ENCODE measurements at regions not wholly inside any gene's neighbourhood (a gene's known extent, or its start where the extent isn't known, plus 50 kb on each side); places are given as distances from the start of the nearest gene placed in this dataset.

DNA sequence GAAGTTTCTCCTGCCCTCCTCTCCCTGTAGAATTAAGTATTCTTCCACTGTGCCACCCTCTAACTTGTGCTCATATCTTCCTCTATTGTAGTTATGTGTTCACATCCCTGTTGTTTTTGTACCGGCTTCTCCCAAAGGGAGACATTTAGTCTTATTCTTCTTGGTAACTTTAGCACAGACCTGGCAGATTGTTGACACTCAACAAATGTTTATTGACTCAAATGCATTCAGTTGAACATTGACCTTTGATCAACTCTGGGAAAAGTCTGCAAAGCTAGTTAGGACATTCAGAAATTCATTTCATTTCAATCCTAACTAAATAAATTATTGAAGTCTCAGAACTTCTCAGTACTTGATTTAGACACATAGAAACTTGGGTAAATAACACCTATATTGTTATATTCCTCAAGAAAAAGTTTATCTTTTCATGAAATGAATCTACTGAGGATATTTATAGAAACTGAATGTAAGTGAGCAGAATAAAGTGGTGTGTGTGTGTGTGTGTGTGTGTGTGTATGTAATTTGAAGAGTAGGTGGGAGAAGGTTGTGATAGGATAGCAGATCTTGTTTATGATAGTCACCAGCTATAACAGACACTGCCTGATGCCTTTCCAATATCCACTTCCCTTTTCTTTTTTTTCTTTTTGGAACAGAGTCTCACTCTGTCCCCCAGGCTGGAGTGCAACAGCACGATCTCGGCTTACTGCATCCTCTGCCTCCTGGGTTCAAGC is 872.4 kb upstream of the CXADR start:
- no peak for DNase-seq (ENCODE audit: low read depth)

DNA sequence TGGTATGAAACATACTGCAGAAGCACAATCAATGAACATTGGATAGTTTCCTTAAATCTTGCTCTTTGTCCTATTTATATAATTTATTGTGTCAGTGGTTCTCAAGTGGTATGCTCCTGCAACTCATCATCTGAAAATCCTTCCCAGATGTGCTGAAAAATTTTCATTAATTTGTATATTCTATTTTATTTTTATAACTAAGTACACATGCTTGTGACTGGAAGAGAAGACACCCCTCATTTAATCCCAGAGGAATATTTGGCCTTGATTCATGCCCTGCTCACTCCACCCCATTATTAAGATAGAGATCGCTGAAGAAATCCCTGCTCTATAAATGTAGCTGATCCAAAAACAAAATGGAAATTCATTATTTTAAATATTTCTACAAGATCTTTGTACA is 870.5 kb upstream of the CXADR start:
- DNase-seq (ENCODE audit: low read depth): no peak

DNA sequence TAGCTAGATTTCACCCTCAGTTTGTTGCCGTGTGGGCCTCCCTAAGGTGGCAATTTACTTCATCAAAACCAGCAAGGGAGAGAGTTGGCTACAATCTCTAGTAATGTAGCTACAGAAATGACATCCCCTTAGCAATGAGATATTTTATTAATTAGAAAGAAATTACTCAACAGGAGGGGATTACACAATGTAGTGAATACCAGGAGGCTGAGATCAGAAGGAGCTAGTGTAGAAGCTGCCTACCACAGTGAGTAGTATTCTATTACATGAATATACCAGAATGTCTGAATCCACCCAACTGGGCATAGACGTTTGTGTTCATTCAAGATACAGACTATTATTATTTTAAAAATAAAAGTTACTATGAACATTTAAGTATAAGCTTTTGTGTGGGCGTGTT is 868.2 kb upstream of the CXADR start:
- no peak for DNase-seq (ENCODE audit: low read depth)

DNA sequence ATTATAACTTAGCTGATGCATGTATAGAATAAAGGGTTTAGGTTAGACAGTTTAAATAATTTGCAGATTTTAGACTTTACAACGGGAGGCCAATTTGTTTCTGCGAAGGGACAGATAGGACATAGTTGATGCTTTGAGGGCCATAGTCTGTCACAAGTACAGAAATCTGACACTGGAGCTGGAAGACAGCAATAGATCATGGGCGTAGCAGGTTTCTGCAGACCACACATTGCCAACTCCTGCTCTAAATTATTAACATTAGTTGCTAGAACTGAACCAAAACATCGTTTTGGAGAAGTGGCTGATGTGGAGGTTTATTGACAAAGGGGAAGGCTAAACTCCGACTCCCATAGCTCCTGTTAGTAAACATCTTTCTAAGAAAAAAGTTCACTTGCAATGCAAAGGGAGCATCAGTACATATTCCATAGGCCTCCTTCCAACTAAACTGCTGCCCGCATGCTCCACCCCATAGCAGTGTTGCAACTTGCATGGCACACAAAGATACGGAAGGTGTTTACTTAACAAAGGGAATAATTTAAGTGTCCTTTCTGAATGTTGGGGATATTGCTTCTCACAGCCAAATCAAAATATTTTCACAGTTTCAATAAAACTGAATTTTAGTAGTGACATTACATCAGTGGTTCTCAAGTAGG is 862.0 kb upstream of the CXADR start:
- no peak for DNase-seq (ENCODE audit: low read depth)

DNA sequence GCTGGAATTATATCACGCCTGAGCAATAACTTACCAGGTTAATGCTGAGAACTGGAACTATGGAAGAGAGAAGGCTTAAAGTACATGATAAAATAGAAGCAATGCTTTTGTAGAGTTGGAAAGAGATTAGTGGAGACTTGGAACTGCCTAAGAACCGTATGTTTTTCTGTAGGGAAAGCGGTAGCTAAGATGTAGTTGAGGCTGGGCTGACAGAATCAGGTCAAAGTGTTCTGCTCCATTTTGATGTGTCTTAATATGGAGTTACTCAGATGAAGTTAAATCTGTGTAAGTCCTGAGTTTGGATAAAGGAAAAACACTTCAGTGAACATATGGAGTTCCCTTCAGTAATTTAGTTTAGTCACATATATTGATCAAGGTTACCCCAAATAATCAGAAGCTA is 860.9 kb upstream of the CXADR start:
- no peak for DNase-seq (ENCODE audit: low read depth)

DNA sequence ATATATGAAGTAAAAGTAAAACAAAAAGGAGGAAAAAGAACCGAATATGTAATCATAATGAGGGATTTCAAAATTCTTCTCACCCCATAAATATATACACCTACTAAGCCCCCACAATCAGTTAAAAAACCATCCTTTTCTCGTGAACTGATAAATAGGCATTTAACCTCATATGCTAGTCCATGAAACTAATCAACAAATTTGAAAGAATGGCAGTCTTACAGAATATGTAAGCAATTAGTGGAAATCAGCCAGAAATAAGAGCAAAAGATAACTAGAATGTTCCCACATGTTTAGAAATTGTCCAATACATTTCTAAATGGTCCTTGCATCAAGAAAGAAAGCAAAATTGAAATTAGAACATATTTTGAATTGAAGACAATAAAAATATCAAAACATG is 849.4 kb upstream of the CXADR start:
- no peak for DNase-seq (ENCODE audit: low read depth)

DNA sequence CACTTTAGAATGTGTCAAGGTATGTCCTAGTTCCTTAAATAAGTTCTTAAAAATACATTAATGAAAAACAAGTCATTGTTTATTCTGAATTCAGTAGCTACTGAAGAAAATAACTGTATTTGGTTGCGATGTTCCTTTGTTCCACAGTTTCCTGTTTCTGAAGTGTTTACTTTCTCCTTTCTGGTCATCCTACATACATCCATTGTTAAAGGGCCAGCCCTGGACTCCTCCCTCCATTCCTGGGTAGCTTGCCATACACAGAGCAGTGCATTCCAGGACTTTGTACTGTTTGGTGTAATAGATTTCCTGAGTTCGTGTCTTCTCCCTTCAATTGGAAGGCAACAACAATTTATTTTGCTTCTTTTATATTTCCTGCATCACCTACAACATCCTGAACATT is 845.4 kb upstream of the CXADR start:
- no peak for DNase-seq (ENCODE audit: low read depth)

DNA sequence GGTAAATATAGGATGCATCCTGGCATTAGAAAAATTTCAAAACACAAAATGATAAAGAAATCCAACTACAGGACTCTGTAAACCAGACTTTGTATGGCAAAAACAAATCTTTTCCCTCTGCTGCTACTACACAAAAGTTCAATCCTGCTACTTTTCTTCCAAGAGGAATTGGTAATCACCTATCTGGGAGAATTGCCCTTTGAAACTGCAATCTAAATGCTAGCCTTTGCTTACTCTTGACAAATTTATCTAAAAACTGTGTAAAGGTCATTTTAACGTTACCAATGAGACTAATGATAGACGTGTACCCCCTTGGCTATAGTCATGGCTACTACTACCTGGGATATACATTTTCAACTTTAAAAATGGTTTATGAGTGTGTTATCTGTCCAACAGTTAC is 837.9 kb upstream of the CXADR start:
- no peak for DNase-seq (ENCODE audit: low read depth)

DNA sequence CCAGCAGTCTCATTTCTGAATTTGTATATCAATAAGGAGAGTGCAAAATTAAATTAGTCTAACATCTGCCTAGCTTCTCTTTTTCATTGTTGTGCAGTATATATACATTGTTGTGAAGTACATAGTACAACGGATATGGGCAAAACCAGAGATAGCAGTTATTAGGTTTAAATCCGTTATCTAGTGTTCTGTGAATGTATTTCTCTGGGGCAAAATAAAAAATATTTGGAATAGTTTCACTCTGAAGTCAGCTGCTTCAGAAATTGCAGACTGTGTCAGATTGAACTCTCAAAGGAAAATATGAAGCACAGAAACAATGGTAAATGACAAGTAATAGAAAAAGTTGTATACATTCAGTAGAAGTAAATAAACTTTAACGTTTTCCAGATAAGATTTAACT is 836.5 kb upstream of the CXADR start:
- DNase-seq (ENCODE audit: low read depth): no peak

DNA sequence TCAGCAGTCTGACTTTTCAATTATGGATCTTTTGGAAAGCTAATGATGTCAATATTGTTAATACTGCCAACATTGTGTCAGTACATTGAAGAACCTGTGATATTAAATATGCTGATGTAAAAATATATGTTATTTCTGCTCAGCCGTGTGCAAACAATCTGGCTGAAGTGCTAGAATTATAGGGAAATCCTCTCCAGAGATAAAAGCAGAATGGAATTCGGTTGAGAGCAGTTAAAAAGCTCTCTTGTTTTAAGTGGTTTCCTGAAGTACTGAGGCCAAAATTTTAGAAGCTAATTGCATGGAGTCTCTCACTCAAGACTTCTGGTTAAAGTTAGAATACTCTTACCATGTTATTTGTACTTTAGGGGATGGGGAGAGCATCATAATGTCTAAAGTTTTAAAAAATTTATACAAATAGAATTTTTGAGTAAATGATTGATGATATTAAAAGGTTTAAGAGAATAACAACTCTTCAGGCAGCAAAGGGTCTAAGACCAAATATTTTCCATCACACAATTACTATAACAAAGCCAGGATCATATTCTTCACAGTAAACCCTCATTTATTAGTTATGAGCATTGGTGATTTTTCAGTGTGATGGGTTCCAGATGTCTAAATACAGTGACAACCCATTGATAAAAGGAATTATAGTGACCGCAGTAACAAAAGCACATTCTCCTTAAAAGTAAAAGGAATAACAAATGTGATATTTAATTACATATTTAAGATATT is 834.2 kb upstream of the CXADR start:
- no peak for DNase-seq (ENCODE audit: low read depth)

DNA sequence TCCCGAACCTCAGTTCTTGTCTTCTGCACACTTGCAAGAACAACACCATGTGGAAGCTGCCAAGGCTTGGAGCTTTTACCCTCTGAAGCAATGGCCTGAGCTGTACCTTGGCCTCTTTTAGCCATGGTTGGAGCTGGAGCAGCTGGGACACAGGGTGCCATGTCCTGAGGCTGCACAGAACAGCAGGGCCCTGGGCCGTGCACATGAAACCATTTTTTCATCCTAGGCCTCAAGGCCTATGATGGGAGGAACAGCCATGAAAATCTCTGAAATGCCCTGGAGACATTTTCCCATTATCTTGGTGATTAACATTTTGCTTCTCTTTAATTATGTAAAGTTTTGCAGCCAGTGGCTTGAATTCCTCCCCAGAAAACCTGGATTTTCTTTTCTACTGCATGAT is 817.8 kb upstream of the CXADR start:
- DNase-seq (ENCODE audit: low read depth): no peak

DNA sequence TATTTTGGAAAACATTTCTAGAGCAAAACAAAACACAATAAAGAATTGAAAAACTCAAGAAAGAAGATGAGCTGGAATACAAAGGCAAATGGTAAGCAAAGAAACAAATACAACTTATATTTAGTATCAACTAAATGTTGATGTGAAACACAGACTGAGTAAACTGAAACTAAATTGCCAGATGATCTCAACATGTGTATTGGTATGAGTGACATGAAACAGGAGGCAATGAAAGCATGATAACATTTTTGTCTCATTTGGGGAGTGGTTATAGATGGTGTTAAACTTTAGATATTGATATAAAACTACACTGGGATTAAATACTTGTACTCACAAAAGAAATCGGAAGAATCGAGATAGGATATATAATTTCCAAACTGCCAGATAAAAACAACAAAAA is 805.6 kb upstream of the CXADR start:
- DNase-seq (ENCODE audit: low read depth): no peak

DNA sequence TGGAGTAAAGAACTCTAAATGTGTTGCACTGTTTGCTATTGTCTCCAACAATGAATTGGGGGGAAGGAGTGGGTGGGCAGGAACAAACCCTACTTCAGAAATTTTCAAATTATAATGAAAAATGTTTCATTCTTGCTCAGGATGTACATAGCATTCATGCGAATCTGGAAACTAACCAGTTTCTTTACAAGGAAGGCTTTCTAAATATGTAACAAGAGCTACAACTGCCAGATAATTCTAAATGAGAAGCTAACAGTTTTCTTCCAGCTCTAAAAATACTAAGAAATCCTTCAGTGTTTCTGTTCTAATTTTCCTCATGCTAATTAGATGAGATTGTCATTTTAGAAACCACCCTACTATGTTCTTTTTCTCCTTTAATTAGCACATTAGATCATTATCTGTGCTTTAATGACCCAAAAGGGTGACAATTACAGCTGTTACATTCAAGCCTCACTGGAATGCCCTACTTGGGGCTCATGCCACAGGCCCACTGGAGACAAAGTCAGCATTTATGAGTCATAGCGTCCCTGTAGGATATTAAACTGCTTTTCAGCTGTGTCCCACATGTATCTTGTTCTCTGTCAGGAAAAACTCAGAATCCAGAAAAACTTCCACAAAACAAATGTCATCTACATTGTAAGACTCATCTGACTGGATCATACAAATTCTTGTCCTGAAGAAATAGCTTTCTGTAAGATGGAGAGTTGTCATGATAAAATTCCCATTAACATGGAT is 804.6 kb upstream of the CXADR start:
- DNase-seq (ENCODE audit: low read depth): peak; percentile 27

DNA sequence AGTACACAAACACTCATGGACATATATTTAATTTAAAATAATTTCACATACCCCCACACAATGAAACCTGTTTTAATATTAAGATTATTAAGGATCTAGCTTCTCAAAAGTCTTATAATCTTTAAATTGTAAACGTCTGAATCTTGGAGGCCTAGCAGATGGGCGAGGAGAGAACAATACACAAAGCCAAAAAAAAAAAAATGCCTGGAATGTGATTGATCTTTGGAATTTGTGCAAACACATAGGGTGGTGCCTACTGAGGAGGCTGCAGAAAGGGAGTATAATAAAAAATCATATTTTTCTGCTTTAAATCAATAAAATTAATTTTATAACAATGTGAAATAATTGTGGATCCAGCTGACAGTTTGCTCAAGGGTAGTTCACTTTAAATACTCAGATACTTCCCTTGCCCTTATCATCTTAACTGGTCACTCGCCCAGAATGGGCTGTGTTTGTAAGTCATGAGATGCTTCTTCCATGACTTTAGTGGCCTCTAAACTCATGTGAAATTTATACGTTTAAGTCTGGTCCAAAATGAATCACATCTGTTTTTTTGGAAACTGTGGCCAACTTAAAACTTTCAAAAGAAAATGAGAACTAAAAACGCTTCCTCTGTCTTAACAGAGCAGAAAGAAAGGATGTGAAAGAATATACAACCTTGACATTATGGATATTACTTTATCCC is 802.8 kb upstream of the CXADR start:
- no peak for DNase-seq (ENCODE audit: low read depth)

DNA sequence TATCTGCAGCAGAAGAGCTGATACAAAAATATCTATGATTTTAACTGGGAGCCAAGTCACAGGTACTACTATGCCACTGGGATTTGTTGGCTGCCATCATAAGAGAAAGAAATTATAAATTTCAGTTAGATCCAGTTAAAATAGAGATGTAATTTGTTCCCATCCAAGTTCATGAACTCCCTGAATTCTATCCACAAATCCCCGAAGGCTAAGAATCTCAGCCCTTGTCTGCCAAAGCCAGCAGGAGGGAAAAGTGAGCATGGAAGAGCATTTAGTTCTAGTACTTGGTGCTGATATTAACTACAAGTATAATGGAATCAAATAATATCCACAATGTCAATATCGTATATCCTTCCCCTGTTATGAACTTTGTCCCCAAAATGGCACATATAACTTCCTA is 801.1 kb upstream of the CXADR start:
- no peak for DNase-seq (ENCODE audit: low read depth)

DNA sequence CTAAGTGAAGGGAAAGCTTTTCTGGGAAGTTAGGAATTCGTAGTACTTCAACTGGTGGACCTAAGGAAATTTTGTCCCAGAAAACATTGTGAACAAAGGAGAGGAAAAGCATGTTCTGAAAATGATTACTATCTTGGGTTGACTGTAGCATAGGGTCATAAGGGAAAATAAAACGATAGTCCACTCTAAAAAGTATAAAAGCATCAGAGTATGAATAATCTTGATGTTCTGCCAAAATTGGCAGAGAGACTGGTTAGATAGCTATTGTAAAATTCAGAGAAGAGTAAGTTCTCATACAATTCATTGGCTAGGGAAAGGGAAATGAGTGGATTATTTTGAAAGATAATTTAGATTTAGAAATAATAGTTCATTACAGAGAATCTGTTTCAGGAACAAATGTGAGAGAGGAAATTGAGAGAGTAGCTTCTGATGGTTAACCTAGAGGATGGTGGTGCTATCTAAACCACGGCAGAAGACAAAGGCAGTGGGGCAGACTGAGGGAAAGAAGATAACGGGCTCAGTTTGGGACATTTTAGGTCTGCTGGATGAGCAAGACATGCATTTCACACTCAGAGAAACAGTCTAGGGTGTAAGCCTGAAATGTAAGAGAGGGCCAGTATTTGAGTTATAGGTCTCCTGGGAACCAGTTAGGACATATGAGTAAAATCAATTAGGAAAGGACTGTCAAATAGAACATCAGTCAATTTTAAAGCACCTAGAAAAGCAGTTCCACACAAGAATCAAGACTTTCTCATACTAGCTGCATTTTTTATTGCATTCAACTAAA is 799.3 kb upstream of the CXADR start:
- DNase-seq (ENCODE audit: low read depth): no peak

DNA sequence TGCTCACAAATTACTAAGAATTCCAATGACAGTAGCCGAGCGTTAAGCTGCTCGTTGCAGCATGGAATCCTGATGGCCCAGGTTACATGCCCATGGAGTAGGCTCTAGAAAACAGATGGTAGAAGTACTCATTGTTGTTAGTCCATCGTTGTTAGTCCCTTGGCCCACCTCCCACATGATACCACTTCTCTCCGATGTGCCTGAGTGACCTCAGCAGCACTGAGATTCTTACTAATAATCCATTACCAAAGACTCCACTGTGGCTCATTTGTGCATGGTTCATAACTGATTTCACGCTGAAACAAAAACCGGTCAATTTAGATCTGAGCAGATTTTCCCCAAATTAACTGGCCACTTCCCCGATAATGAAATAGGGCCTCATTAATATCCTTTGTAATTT is 772.3 kb upstream of the CXADR start:
- DNase-seq (ENCODE audit: low read depth): no peak

DNA sequence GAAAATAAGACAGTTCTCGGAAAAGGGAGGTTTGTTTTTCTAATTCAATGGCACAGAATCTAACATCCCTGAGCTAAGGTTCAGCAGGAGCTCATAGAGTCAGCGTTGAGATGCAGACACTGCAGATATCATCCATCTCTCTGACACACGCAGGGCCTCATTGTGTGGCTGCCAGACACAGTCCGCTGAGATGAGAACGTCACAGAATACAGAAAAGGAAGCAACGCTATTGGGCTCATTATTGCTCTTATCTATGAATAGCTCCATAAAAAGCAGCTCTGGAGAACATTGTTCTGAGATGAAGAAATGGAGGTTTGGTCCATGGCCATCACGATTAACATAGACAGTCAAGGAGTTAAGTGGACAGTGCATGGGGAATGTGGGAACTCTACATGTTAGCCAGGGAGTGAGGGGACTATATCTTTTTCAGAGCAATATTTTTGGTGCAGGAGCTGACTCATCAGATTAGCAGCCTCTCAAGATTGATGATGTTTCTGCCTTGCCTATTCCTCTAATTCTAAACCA is 771.6 kb upstream of the CXADR start:
- DNase-seq (ENCODE audit: low read depth): no peak

DNA sequence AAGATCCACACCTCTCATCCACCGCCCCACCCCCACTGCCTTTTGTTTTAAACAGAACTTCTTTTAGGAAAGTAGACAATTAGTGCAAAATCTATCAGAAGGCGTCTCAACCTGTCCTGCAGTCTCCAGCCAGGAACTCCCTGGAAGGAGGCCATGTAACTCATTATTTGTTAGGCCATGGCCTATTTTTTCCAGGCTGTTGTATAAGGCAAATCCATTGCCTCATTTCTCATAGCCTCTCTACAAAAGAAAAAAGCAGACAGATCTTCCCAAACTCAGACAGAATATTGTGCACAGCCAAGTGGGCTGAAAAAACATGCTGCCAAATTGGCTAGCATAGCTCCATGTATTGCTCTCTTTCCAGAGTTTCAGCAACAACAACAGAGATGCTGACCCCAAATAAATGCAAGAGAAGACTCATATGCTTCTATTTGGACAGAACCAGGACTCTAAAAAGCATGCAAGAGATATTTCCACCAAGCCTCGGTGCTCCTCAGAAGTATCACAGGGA is 770.7 kb upstream of the CXADR start:
- no peak for DNase-seq (ENCODE audit: low read depth)

DNA sequence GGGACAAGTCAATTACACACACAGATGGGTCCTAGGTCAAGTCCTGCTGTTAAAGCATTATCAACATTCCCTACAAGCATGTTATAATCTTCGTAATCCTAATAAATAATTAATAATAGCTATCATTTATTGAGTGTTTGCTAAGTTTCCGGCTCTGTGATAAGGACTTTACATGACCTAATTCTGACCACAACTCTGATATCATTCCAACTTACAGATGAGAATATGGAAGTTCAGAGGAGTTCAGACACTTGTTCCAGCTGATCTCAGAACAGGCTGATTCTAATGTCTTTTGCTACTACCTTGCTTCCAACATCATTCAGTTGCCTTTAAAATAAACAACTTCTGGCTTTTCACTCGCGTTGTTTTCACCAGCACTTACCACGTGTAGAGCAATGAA is 770.1 kb upstream of the CXADR start:
- DNase-seq (ENCODE audit: low read depth): no peak

DNA sequence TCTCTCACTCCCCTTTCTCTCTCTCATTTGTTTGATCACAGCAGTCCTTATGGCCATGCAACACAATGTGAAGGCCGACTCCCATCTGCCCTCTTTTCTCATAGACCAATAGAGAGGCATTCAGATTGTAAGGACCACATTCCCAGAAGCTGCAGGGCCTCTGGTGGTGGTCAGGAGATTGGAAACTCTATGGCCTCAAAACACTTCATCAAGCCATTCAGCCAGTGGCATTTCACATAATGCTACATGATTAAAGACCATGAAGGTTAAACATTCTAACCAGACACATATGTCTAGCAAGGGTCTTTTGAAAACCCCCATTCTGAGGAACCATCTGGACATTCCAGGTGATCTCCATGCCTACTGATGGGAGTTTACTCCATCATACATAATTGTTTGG is 769.5 kb upstream of the CXADR start:
- no peak for DNase-seq (ENCODE audit: low read depth)

Measured in renal cortical epithelial cell (primary cell).